Breast epithelium (tissue), 4 donors: ENCODE measurements at regions not wholly inside any gene's neighbourhood (a gene's known extent, or its start where the extent isn't known, plus 50 kb on each side); places are given as distances from the start of the nearest gene placed in this dataset.
A peak's percentile ranks its signal among the peaks of the same experiment; 100 is the strongest.

ENCODE experiments used
- DNase-seq, 2 donors: peaks; one replicate each; pipeline ENCODE4 v3.0.0-alpha.2; 2019; ENCODE audit warnings: low spot score in 2 of 2
- H3K27ac ChIP-seq, 2 donors: fragments of 200-600 bp; sonication (generic) in 1 of 2; one replicate each; pipeline ENCODE4 v1.5.1; 2016 to 2019; ENCODE audit warnings: mild to moderate bottlenecking in 1 of 2
- H3K27me3 ChIP-seq, 2 donors: fragments of 200-600 bp; sonication (generic) in 1 of 2; one replicate each; pipeline versions ENCODE4 v1.5.1 to v1.6.0; 2017 to 2019; ENCODE audit warnings: control low read depth in 1 of 2, mild to moderate bottlenecking in 1 of 2
- H3K36me3 ChIP-seq: fragments of 200-600 bp; one replicate; pipeline ENCODE4 v1.5.1; 2019
- H3K4me1 ChIP-seq, 2 donors: fragments of 200-600 bp; sonication (generic); one replicate each; pipeline ENCODE4 v1.5.1; 2016 to 2019; ENCODE audit warnings: control low read depth in 1 of 2
- H3K4me3 ChIP-seq, 3 donors: fragments of 200-600 bp; sonication (generic); 1 replicate in 2 of 3; 2 replicates in 1 of 3; pipeline ENCODE4 v1.5.1; 2016 to 2019; ENCODE audit warnings: mild to moderate bottlenecking in 3 of 3, moderate library complexity in 2 of 3
- H3K9me3 ChIP-seq, 2 donors: fragments of 200-600 bp; sonication (generic) in 1 of 2; one replicate each; pipeline ENCODE4 v1.5.1; 2016 to 2019; ENCODE audit warnings: control low read depth in 1 of 2
- POLR2A ChIP-seq: fragments of 450-650 bp; IDR thresholded peaks from one replicate; pipeline ENCODE4 v1.6.1; 2016; ENCODE audit warnings: antibody characterized with exemption, mild to moderate bottlenecking, moderate library complexity
- POLR2AphosphoS5 ChIP-seq, 3 donors: sonication (generic); formaldehyde crosslinking; IDR thresholded peaks; one replicate each; pipeline ENCODE4 v1.6.1; 2017; ENCODE audit warnings: antibody characterized with exemption in 3 of 3
- intact Hi-C: fragments of 100-400 bp; cut with DNase I; formaldehyde crosslinking; loops from one replicate; pipeline ENCODE4 v1.15.1; 2023; ENCODE audit warnings: low total_unique reads
- TF ChIP-seq, protein P1 (sequence below), 3 donors: fragments of 450-650 bp; IDR thresholded peaks; one replicate each; pipeline ENCODE4 v1.5.1; 2016 to 2017; ENCODE audit warnings: antibody characterized with exemption in 3 of 3, mild to moderate bottlenecking in 3 of 3, moderate library complexity in 3 of 3

DNA sequence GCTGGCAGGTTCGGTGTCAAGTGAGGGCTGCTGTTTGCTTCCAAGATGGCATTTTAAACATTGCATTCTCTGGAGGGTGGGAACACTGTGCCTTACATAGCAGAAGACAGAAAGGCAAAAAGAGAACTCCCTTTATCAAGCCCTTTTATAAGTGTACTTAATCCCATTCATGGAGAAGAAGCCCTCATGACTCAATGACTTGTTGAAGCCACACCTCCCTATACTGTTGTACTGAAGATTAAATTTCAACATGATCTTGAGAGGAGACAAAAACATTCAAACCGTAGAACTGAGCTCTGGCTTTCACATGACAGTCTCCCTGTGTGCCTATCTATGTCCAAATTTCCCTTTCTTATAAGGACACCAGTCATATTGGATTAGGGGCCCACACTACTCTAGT lies 443.4 kb upstream of the CDIN1 start:
- Histone ChIP-seq H3K36me3 (no peaks in the 10 kb centered on the region), H3K4me1 (no peaks in the 10 kb centered on the region), H3K9me3 (no peaks in the 10 kb centered on the region), H3K27me3 (no peaks in the 10 kb centered on the region), H3K4me3 (no peak overlapping the region), H3K27ac (no peak overlapping the region)
- DNase-seq: no peak
- TF ChIP-seq POLR2A (no peak), POLR2AphosphoS5 (IDR thresholded peaks at IDR 0.05) (no peak)
- TF ChIP-seq, protein P1, sequence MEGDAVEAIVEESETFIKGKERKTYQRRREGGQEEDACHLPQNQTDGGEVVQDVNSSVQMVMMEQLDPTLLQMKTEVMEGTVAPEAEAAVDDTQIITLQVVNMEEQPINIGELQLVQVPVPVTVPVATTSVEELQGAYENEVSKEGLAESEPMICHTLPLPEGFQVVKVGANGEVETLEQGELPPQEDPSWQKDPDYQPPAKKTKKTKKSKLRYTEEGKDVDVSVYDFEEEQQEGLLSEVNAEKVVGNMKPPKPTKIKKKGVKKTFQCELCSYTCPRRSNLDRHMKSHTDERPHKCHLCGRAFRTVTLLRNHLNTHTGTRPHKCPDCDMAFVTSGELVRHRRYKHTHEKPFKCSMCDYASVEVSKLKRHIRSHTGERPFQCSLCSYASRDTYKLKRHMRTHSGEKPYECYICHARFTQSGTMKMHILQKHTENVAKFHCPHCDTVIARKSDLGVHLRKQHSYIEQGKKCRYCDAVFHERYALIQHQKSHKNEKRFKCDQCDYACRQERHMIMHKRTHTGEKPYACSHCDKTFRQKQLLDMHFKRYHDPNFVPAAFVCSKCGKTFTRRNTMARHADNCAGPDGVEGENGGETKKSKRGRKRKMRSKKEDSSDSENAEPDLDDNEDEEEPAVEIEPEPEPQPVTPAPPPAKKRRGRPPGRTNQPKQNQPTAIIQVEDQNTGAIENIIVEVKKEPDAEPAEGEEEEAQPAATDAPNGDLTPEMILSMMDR (IDR thresholded peaks at IDR 0.05): no peak
- intact Hi-C loops: no loop called here

DNA sequence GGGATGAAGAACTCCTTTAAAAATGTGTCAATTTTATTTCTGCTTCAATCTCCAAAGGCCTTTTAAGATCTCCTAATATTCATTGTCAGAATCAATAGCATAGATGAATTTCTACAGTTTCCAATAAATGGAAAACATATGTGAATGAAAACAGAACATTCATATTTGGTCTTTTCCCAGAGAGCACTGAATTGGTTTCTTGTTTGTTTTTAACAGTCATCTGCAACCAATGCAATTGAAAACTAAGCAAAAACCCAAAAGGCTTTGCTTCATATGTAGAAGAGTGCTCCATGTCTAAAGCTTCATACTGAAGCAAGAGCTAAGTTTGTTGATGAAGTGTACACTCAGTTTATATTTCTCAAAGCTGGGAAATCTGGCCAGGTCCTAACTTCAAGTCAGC lies 426.5 kb upstream of the CDIN1 start:
- TF ChIP-seq, protein P1 (IDR thresholded peaks at IDR 0.05): no peak
- TF ChIP-seq POLR2AphosphoS5 (IDR thresholded peaks at IDR 0.05) (no peak), POLR2A (no peak)
- Histone ChIP-seq H3K36me3 (no peaks in the 10 kb centered on the region), H3K4me1 (no peaks in the 10 kb centered on the region), H3K9me3 (peaks cover 0 to 27% of the 10 kb centered on the region in 2 donors), H3K27ac (no peak overlapping the region), H3K4me3 (no peak overlapping the region), H3K27me3 (no peaks in the 10 kb centered on the region)
- no peak for DNase-seq
- intact Hi-C loops: no loop called here

DNA sequence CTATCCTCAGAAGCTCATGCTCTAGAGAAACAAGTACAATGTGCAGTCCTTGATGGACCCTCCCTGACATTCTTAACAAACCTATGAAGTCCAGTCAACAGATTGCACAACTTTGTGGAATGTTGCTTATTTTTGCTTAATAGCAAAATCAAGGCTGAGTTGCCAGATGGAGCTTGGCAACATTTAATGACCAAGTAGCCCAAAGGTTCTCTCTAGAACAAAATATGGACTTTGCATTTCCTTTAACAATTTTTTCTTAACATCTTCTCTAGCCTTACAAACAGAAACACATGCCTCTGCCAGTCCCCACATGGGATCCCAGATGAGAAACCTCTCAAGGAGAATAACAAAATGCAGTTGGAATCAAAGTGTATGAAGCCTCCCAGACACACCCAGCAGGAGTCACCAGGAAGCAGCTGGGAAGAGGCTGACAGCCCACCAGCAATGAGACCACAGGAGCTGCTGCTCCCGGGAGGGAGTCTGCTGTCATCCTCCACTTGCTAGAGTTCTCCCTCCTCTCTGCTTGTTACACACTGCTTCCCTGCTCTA lies 422.5 kb upstream of the CDIN1 start:
- peak in 1 of 2 donors; percentile 16 for DNase-seq
- no peak for TF ChIP-seq POLR2AphosphoS5 (IDR thresholded peaks at IDR 0.05)
- TF ChIP-seq POLR2A: no peak
- TF ChIP-seq, protein P1 (IDR thresholded peaks at IDR 0.05): no peak
- intact Hi-C loops: no loop called here
- H3K9me3 ChIP-seq: no peaks in the 10 kb centered on the region
- H3K4me1 ChIP-seq: no peaks in the 10 kb centered on the region
- no peaks in the 10 kb centered on the region for H3K27me3 ChIP-seq
- H3K27ac ChIP-seq: no peak overlapping the region
- H3K4me3 ChIP-seq: no peak overlapping the region
- no peaks in the 10 kb centered on the region for H3K36me3 ChIP-seq

DNA sequence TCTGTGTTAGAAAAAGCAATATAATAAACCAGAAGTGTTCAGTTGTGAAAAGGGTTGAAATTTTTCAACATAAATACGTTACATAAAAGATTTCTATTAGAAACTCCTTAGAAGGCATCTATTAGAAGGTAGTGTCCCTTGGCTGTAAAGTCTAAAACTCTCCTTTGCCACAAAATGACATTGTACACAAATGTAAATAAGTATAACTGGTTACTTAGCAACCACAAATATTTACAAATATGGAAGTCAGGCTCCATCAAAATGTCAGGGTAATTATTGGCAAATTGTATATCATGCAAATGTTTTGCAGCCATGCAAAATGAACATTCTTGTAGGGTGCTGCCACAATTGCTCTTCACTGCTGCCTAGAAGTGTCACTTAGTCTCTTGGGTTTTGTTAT lies 419.1 kb upstream of the CDIN1 start:
- H3K27ac ChIP-seq: no peak overlapping the region
- H3K4me1 ChIP-seq: no peaks in the 10 kb centered on the region
- TF ChIP-seq POLR2AphosphoS5 (IDR thresholded peaks at IDR 0.05) (no peak), POLR2A (no peak)
- TF ChIP-seq, protein P1 (IDR thresholded peaks at IDR 0.05): no peak
- no peak for DNase-seq
- H3K9me3 ChIP-seq: no peaks in the 10 kb centered on the region
- H3K4me3 ChIP-seq: no peak overlapping the region
- no peaks in the 10 kb centered on the region for H3K27me3 ChIP-seq
- intact Hi-C loops: no loop called here
- H3K36me3 ChIP-seq: no peaks in the 10 kb centered on the region

DNA sequence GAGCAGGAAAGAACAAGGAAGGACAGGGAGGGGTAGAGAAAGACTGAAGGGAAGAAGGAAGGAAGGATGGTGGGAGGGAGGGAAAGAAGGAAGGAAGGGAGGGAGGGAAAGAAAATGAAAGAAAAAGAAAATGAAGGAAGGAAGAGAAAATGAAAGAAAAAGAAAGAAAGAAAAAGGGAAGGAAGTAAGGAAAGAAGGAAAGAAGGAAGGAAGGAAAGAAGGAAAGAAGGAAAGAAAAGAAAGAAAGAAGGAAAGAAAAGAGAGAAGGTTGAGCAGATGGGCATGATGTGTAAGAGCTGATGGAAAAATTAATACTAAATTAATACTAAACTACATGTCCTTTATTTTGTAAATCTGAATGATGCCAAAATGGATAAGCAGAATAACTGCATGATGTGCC lies 418.3 kb upstream of the CDIN1 start:
- no peaks in the 10 kb centered on the region for H3K9me3 ChIP-seq
- no peaks in the 10 kb centered on the region for H3K27me3 ChIP-seq
- no peak for TF ChIP-seq POLR2AphosphoS5 (IDR thresholded peaks at IDR 0.05)
- TF ChIP-seq, protein P1 (IDR thresholded peaks at IDR 0.05): no peak
- TF ChIP-seq POLR2A: no peak
- no peak overlapping the region for H3K27ac ChIP-seq
- intact Hi-C loops: no loop called here
- H3K4me1 ChIP-seq: no peaks in the 10 kb centered on the region
- H3K36me3 ChIP-seq: no peaks in the 10 kb centered on the region
- no peak overlapping the region for H3K4me3 ChIP-seq
- DNase-seq: no peak
